ENCODE measurements at regions not wholly inside any gene's neighbourhood (a gene's known extent, or its start where the extent isn't known, plus 50 kb on each side); places are given as distances from the start of the nearest gene placed in this dataset.
"Not testable (repeated sequence)": the region's sequence is repeated elsewhere in the genome, so short reads cannot be mapped to it uniquely, and the experiment has no call there.

GRCh38 chr4:187124331-187124730 lies 400.7 kb upstream of the FAT1 start:
- H3K27me3 Mint-ChIP-seq: no peaks in the 10 kb centered on the region
- H3K4me1 Mint-ChIP-seq (ENCODE audit: low read depth): no peaks in the 10 kb centered on the region
- no peaks in the 10 kb centered on the region for H3K36me3 Mint-ChIP-seq (ENCODE audit: low read depth)
- peaks cover 6% of the 10 kb centered on the region for H3K9me3 Mint-ChIP-seq
- H3K27ac Mint-ChIP-seq: no peak overlapping the region
- H3K4me3 Mint-ChIP-seq: no peak overlapping the region

GRCh38 chr4:187125062-187125461 lies 401.4 kb upstream of the FAT1 start:
- no peak overlapping the region for H3K27ac Mint-ChIP-seq
- no peak overlapping the region for H3K4me3 Mint-ChIP-seq
- peaks cover 14% of the 10 kb centered on the region for H3K9me3 Mint-ChIP-seq
- H3K36me3 Mint-ChIP-seq (ENCODE audit: low read depth): no peaks in the 10 kb centered on the region
- no peaks in the 10 kb centered on the region for H3K27me3 Mint-ChIP-seq
- no peaks in the 10 kb centered on the region for H3K4me1 Mint-ChIP-seq (ENCODE audit: low read depth)

- Mint-ChIP-seq H3K27me3 (no peaks in the 10 kb centered on the region), H3K4me1 (ENCODE audit: low read depth) (no peaks in the 10 kb centered on the region), H3K27ac (no peak overlapping the region), H3K4me3 (no peak overlapping the region), H3K9me3 (peaks cover 20% of the 10 kb centered on the region), H3K36me3 (ENCODE audit: low read depth) (no peaks in the 10 kb centered on the region)
Observed at GRCh38 chr4:187127456-187127855, 403.8 kb upstream of the FAT1 start.

- Mint-ChIP-seq H3K27me3 (no peaks in the 10 kb centered on the region), H3K4me3 (no peak overlapping the region), H3K4me1 (ENCODE audit: low read depth) (no peaks in the 10 kb centered on the region), H3K36me3 (ENCODE audit: low read depth) (no peaks in the 10 kb centered on the region), H3K27ac (no peak overlapping the region), H3K9me3 (peaks cover 20% of the 10 kb centered on the region)
Observed at GRCh38 chr4:187128222-187128621, 404.6 kb upstream of the FAT1 start.

- no peak overlapping the region for H3K27ac Mint-ChIP-seq
- no peaks in the 10 kb centered on the region for H3K4me1 Mint-ChIP-seq (ENCODE audit: low read depth)
- peaks cover 20% of the 10 kb centered on the region for H3K9me3 Mint-ChIP-seq
- H3K4me3 Mint-ChIP-seq: no peak overlapping the region
- no peaks in the 10 kb centered on the region for H3K27me3 Mint-ChIP-seq
- H3K36me3 Mint-ChIP-seq (ENCODE audit: low read depth): no peaks in the 10 kb centered on the region
Observed at GRCh38 chr4:187128976-187129375, 405.3 kb upstream of the FAT1 start.

GRCh38 chr4:187131826-187132225 lies 408.2 kb upstream of the FAT1 start:
- H3K27ac Mint-ChIP-seq; H3K36me3 Mint-ChIP-seq (ENCODE audit: low read depth); H3K27me3 Mint-ChIP-seq; H3K4me3 Mint-ChIP-seq; H3K4me1 Mint-ChIP-seq (ENCODE audit: low read depth): not testable (repeated sequence)
- H3K9me3 Mint-ChIP-seq: peaks cover 20% of the 10 kb centered on the region

- Mint-ChIP-seq H3K27ac (no peak overlapping the region), H3K27me3 (no peaks in the 10 kb centered on the region), H3K4me3 (no peak overlapping the region), H3K4me1 (ENCODE audit: low read depth) (no peaks in the 10 kb centered on the region), H3K9me3 (peaks cover 11% of the 10 kb centered on the region), H3K36me3 (ENCODE audit: low read depth) (no peaks in the 10 kb centered on the region)
Observed at GRCh38 chr4:187135878-187136277, 412.2 kb upstream of the FAT1 start.

- Mint-ChIP-seq H3K27ac (no peak overlapping the region), H3K9me3 (peaks cover 16% of the 10 kb centered on the region), H3K4me1 (ENCODE audit: low read depth) (no peaks in the 10 kb centered on the region), H3K36me3 (ENCODE audit: low read depth) (no peaks in the 10 kb centered on the region), H3K4me3 (no peak overlapping the region), H3K27me3 (no peaks in the 10 kb centered on the region)
Observed at GRCh38 chr4:187139141-187139540, 415.5 kb upstream of the FAT1 start.

GRCh38 chr4:187141101-187141500 lies 417.4 kb upstream of the FAT1 start:
- peaks cover 16% of the 10 kb centered on the region for H3K9me3 Mint-ChIP-seq
- no peak overlapping the region for H3K4me3 Mint-ChIP-seq
- no peak overlapping the region for H3K27ac Mint-ChIP-seq

GRCh38 chr4:187149229-187149945 lies 425.7 kb upstream of the FAT1 start:
- no peak overlapping the region for H3K27ac Mint-ChIP-seq
- peaks cover 15% of the 10 kb centered on the region for H3K9me3 Mint-ChIP-seq
- H3K4me1 Mint-ChIP-seq (ENCODE audit: low read depth): no peaks in the 10 kb centered on the region

More at GRCh38 chr4:187141101-187141500, 417.4 kb upstream of the FAT1 start:
- H3K27me3 Mint-ChIP-seq: no peaks in the 10 kb centered on the region
- H3K36me3 Mint-ChIP-seq (ENCODE audit: low read depth): no peaks in the 10 kb centered on the region
- no peaks in the 10 kb centered on the region for H3K4me1 Mint-ChIP-seq (ENCODE audit: low read depth)

GRCh38 chr4:187157380-187157958 lies 433.8 kb upstream of the FAT1 start:
- Mint-ChIP-seq H3K27ac (no peak overlapping the region), H3K4me3 (no peak overlapping the region), H3K4me1 (ENCODE audit: low read depth) (no peaks in the 10 kb centered on the region), H3K36me3 (ENCODE audit: low read depth) (no peaks in the 10 kb centered on the region), H3K27me3 (no peaks in the 10 kb centered on the region), H3K9me3 (peaks cover 26% of the 10 kb centered on the region)

More at GRCh38 chr4:187149229-187149945, 425.7 kb upstream of the FAT1 start:
- H3K27me3 Mint-ChIP-seq: no peaks in the 10 kb centered on the region
- H3K36me3 Mint-ChIP-seq (ENCODE audit: low read depth): no peaks in the 10 kb centered on the region
- no peak overlapping the region for H3K4me3 Mint-ChIP-seq

- Mint-ChIP-seq H3K4me1 (ENCODE audit: low read depth) (no peaks in the 10 kb centered on the region), H3K9me3 (peaks cover 26% of the 10 kb centered on the region), H3K27me3 (no peaks in the 10 kb centered on the region), H3K4me3 (no peak overlapping the region), H3K27ac (no peak overlapping the region), H3K36me3 (ENCODE audit: low read depth) (no peaks in the 10 kb centered on the region)
Observed at GRCh38 chr4:187158003-187158402, 434.3 kb upstream of the FAT1 start.

GRCh38 chr4:187160486-187160885 lies 436.8 kb upstream of the FAT1 start:
- Mint-ChIP-seq H3K27ac (no peak overlapping the region), H3K4me3 (no peak overlapping the region), H3K36me3 (ENCODE audit: low read depth) (no peaks in the 10 kb centered on the region), H3K4me1 (ENCODE audit: low read depth) (no peaks in the 10 kb centered on the region), H3K9me3 (peaks cover 23% of the 10 kb centered on the region), H3K27me3 (no peaks in the 10 kb centered on the region)

- Mint-ChIP-seq H3K4me1 (ENCODE audit: low read depth) (no peaks in the 10 kb centered on the region), H3K4me3 (no peak overlapping the region), H3K36me3 (ENCODE audit: low read depth) (no peaks in the 10 kb centered on the region), H3K27me3 (no peaks in the 10 kb centered on the region), H3K27ac (no peak overlapping the region), H3K9me3 (peaks cover 7% of the 10 kb centered on the region)
Observed at GRCh38 chr4:187166886-187167512, 443.3 kb upstream of the FAT1 start.

- no peaks in the 10 kb centered on the region for H3K36me3 Mint-ChIP-seq (ENCODE audit: low read depth)
- no peaks in the 10 kb centered on the region for H3K4me1 Mint-ChIP-seq (ENCODE audit: low read depth)
- no peaks in the 10 kb centered on the region for H3K27me3 Mint-ChIP-seq
- H3K4me3 Mint-ChIP-seq: no peak overlapping the region
- peaks cover 12% of the 10 kb centered on the region for H3K9me3 Mint-ChIP-seq
- H3K27ac Mint-ChIP-seq: no peak overlapping the region
Observed at GRCh38 chr4:187171706-187172339, 448.2 kb upstream of the FAT1 start.

Measured in stimulated activated naive CD8-positive, alpha-beta T cell treated with anti-CD3 and anti-CD28 coated beads, Interleukin-15, Interleukin-2, amounts not matched to agents 100 ng/mL and 50 ng/mL, for 24 hours (primary cell).